Kidney (tissue), 13 donors: ENCODE measurements at regions not wholly inside any gene's neighbourhood (a gene's known extent, or its start where the extent isn't known, plus 50 kb on each side); places are given as distances from the start of the nearest gene placed in this dataset.

Source experiments
- DNase-seq, 5 donors: peaks; one replicate each; pipeline ENCODE4 v3.0.0-alpha.2; 2013 to 2020
- FAIRE-seq: peaks from 2 replicates; lab custom pipeline; 2012; peaks lifted over from hg19 to GRCh38; lab: Jason Lieb, UNC
- H3K27ac ChIP-seq, 2 donors: one replicate each; pipeline ENCODE4 v1.7.0; 2013; ENCODE audit warnings: low read depth in 2 of 2, low read length in 2 of 2, inconsistent platforms in 1 of 2
- H3K27me3 ChIP-seq: one replicate; pipeline ENCODE4 v1.7.1; 2013; ENCODE audit warnings: low read length, inconsistent platforms; ENCODE audit not compliant: control insufficient read depth, insufficient read depth
- H3K36me3 ChIP-seq, 3 donors: one replicate each; pipeline versions ENCODE4 v1.7.0 to v1.7.1; 2013; ENCODE audit warnings: low read length in 3 of 3, control low read depth in 1 of 3, inconsistent platforms in 1 of 3; ENCODE audit not compliant: insufficient read depth in 3 of 3, control insufficient read depth in 2 of 3
- H3K4me1 ChIP-seq, 3 donors: one replicate each; pipeline versions ENCODE4 v1.7.0 to v1.7.1; 2013; ENCODE audit warnings: low read length in 3 of 3, inconsistent platforms in 1 of 3, low read depth in 1 of 3; ENCODE audit not compliant: control insufficient read depth in 2 of 3, insufficient read depth in 2 of 3
- H3K4me3 ChIP-seq, 3 donors: one replicate each; pipeline versions ENCODE4 v1.7.0 to v1.8.1; 2013; ENCODE audit warnings: low read length in 3 of 3, control low read depth in 1 of 3, inconsistent platforms in 1 of 3
- H3K9ac ChIP-seq, 3 donors: one replicate each; pipeline versions ENCODE4 v1.7.0 to v1.7.1; 2013; ENCODE audit warnings: low read length in 3 of 3, control low read depth in 1 of 3, inconsistent platforms in 1 of 3
- H3K9me3 ChIP-seq, 3 donors: one replicate each; pipeline versions ENCODE4 v1.7.0 to v1.7.1; 2013; ENCODE audit warnings: low read length in 3 of 3, control low read depth in 1 of 3, inconsistent platforms in 1 of 3; ENCODE audit not compliant: control insufficient read depth in 2 of 3, insufficient read depth in 1 of 3
- intact Hi-C: fragments of 100-400 bp; cut with DNase I; formaldehyde crosslinking; loops from one replicate; pipeline ENCODE4 v1.11.1; 2022
- TF ChIP-seq, protein P1 (sequence below): IDR thresholded peaks from 3 replicates; pipeline ENCODE4 v1.5.1; 2012; ENCODE audit warnings: mild to moderate bottlenecking, moderate library complexity, borderline replicate concordance; ENCODE audit not compliant: insufficient read depth; ENCODE audit errors: extremely low read depth
- donor health status: control.
- donor health status: control.
- donor health status: control.
- donor health status: control.
- donor health status: control.
- donor health status: DM: yes; HTN: yes; CAD: no.
- donor health status: Normal renal cell carcinoma (clear cell type).

DNA sequence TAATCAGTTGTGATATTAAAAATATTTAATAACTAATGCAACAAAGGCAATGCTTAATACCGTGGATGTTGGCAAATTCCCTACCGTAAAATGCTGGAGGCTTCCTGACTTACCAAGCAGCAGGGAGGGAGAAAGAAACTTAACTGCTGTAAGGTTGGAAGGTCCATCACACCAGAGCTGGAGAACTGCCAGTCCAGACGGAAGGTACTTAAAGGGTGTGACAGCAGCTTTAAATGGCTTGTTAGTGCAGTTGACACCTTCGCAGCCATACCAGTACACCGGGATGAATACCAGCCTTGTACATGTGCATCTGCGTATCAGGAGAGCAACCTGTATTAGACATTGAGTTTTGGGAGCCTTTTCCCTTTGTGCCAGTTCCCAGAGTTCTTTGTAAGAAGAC, 269.5 kb upstream of the NCAM2 start:
- TF ChIP-seq, protein P1, sequence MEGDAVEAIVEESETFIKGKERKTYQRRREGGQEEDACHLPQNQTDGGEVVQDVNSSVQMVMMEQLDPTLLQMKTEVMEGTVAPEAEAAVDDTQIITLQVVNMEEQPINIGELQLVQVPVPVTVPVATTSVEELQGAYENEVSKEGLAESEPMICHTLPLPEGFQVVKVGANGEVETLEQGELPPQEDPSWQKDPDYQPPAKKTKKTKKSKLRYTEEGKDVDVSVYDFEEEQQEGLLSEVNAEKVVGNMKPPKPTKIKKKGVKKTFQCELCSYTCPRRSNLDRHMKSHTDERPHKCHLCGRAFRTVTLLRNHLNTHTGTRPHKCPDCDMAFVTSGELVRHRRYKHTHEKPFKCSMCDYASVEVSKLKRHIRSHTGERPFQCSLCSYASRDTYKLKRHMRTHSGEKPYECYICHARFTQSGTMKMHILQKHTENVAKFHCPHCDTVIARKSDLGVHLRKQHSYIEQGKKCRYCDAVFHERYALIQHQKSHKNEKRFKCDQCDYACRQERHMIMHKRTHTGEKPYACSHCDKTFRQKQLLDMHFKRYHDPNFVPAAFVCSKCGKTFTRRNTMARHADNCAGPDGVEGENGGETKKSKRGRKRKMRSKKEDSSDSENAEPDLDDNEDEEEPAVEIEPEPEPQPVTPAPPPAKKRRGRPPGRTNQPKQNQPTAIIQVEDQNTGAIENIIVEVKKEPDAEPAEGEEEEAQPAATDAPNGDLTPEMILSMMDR: no peak
- no peak overlapping the region for H3K27ac ChIP-seq
- H3K9me3 ChIP-seq: no peaks in the 10 kb centered on the region
- no peak overlapping the region for H3K4me3 ChIP-seq
- H3K4me1 ChIP-seq: no peaks in the 10 kb centered on the region
- H3K36me3 ChIP-seq: no peaks in the 10 kb centered on the region
- no peak for DNase-seq
- no peaks in the 10 kb centered on the region for H3K27me3 ChIP-seq
- intact Hi-C loops: no loop called here
- no peak for FAIRE-seq
- no peak overlapping the region for H3K9ac ChIP-seq

DNA sequence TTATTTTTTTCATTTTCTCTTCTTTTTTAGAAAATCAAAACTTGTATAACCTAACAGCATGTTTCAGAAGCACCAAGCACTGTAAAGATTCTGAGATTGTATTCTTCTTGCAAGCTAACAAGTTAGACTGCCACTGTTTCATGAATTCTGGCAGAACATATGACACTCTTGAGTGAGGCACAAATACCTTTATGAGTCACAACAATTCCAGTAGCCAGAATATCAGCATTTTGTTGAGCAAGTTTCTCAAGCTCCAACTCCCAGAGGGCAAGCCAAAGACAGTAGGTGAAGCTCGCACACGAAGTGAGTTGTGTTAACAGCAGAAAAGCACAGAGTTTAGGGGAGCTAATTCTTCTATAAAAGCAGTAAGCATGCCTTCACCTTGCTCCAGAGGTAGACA, 268.8 kb upstream of the NCAM2 start:
- no peak for DNase-seq
- no peaks in the 10 kb centered on the region for H3K27me3 ChIP-seq
- no peaks in the 10 kb centered on the region for H3K4me1 ChIP-seq
- TF ChIP-seq, protein P1: no peak
- intact Hi-C loops: no loop called here
- no peak overlapping the region for H3K4me3 ChIP-seq
- no peak overlapping the region for H3K27ac ChIP-seq
- H3K9ac ChIP-seq: no peak overlapping the region
- no peaks in the 10 kb centered on the region for H3K9me3 ChIP-seq
- H3K36me3 ChIP-seq: no peaks in the 10 kb centered on the region
- FAIRE-seq: no peak

DNA sequence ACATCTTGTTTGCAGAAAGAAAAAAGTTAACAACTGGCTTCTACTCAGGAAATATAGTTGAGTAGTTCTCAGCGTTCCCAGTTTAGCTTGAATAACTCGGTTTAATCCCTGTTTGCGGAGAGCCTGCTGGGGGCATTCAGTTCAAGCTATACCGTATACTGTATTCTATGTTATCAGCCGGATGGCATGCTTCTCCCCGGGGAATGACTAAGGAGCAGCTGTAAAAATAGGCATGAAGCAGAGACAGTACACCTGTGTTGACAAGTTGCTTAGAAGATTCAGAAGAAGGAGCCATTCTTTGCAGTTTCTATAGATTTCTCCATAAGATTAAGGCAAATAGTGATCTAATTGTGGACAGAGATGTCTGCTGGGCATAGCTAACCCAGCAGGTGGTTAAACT, 267.8 kb upstream of the NCAM2 start:
- no peaks in the 10 kb centered on the region for H3K9me3 ChIP-seq
- H3K27me3 ChIP-seq: no peaks in the 10 kb centered on the region
- H3K4me1 ChIP-seq: no peaks in the 10 kb centered on the region
- no peak overlapping the region for H3K9ac ChIP-seq
- DNase-seq (no peak), FAIRE-seq (no peak)
- H3K27ac ChIP-seq: no peak overlapping the region
- H3K36me3 ChIP-seq: no peaks in the 10 kb centered on the region
- TF ChIP-seq, protein P1: no peak
- H3K4me3 ChIP-seq: no peak overlapping the region
- intact Hi-C loops: no loop called here

DNA sequence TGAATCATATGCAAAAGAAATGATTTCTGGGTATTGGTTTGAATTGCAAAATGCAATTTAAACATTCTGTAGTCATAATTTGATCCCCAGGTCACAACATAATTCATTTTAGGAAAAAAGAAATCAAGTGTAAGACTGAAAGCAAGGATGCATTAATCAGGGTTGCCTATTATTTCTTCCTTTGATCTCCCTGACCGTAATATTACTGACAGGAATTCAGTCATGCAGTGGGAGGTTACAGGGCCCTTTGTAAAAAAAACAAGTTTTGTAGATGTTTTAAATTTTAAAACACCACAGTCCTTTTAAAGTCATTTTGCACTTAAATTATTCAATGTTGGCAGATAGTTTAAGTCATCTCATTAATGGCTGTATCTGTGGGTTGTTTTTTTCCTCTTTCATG, 263.0 kb upstream of the NCAM2 start:
- Histone ChIP-seq H3K27ac (no peak overlapping the region), H3K4me3 (no peak overlapping the region), H3K36me3 (no peaks in the 10 kb centered on the region), H3K9ac (no peak overlapping the region), H3K27me3 (no peaks in the 10 kb centered on the region), H3K4me1 (no peaks in the 10 kb centered on the region), H3K9me3 (no peaks in the 10 kb centered on the region)
- DNase-seq (no peak), FAIRE-seq (no peak)
- TF ChIP-seq, protein P1: no peak
- intact Hi-C loops: no loop called here
